Ammon's horn (tissue), 1 donor: ENCODE measurements at regions not wholly inside any gene's neighbourhood (a gene's known extent, or its start where the extent isn't known, plus 50 kb on each side); places are given as distances from the start of the nearest gene placed in this dataset.
A peak's percentile ranks its signal among the peaks of the same experiment; 100 is the strongest.

ENCODE experiments used
- DNase-seq: peaks from one replicate; pipeline ENCODE4 v3.0.0-alpha.2; 2016; ENCODE audit warnings: low spot score

DNA sequence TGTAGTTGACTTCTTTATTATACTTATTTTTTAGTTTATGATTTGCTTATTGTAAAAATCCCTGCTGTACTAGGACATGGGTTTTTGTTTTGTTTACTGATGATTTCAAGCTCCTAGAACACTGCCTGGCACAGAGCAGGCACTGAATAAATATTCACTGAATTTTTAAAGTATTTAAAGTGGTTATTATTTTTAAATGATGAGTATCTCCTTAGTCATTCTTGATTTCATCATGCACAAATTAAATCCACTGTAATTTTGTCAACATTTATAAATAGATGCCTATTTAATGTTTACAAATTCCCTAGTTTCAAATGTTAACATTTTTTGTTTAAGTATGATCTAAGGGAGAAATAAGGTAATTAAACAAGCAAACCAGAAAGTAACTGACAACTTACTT is 367.9 kb upstream of the SLIT2 start:
- DNase-seq, result no peak

DNA sequence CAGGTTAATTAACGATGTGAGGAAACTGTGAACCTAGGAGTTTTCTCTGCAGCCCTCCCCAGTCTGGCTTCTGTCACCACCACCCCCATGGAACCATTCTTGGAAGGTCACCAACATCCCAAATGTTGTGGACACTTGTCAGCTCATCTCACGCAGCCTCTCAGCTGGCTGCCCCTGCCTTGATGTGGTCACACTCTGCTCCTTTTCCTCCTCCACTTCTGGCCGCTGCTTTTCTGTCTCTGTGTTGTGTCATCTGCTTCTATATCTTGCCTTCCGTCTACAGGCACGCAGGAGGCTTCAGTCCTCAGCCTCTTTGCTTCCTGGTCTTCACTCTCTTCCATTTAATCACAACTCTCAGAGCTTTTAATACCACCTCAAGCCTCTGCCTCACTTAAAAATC is 371.5 kb upstream of the SLIT2 start:
- DNase-seq, result no peak

DNA sequence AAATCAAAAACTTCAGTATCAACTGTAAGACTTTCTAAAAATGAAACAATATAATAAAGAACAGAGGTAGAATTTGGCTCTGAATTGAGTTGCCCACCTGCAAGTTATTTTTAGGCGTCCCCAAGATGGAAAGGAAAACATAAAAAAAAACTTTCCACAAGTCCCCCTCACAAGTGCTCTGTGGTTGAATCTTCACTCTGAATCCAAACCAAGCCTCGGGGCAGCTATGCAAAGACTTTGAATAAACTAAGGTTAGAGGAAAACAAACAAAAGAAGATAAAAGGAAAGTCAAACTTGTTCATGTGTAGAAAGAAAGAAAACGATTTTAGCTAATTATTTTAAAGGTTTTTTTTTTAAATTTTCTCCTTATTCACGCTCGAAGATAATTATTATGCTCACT is 372.4 kb upstream of the SLIT2 start:
- DNase-seq, result no peak

DNA sequence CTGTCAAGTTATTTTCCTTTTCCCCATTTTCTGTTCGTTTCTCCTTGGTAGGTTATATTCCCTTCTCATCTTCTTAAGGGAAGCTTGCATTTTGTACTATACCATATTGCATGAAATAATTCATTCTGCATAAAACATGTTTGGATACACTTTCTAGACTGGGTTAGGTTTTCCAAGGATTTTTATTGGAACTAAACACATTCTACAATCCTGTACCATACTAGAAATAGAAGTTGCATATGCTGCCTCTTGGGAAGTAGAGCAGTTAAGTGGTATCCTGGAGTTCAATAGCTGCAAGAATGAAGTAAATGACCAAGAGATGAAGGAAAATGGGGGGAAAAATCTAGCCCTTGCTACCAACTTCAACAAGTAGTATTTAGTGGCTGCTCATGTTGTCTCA is 393.7 kb upstream of the SLIT2 start:
- DNase-seq, result no peak

DNA sequence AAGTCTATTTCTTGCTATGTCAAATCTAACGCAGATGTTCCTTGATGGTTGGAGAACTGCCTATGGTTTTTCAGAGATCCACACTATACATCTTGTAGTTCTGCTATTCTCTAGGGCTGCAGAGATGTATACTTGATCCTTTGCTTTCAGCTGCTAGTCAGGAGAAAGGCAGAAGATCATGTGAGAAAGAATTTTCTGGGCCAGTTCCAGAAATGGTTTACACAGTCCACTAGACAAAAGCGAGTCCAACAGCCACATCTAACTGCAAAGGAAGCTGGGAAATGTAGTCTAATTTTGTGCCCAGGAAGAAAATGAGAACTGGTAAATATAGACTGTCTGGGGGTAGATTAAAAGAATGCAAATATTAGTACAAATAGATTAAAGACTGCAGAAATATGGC is 394.3 kb upstream of the SLIT2 start:
- DNase-seq, result no peak

DNA sequence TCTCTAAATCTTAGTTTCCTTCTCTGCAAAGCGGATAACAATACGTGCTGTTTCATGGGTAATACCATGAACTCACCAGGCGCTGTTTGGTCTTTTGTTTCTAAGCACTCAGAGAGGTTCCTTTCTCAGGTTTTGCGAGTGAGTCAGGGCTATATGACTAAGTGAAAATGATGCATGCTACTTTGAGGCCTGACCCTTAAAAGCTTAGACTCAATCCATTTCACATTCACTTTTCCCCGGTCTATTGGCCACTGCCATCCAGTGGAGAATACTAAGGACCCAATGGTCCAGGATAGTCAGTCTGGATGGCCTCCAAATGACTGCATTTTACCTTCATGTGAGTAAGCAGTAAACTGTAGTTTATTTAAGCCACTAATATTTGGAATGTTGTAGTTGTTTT is 400.8 kb upstream of the SLIT2 start:
- no peak for DNase-seq

DNA sequence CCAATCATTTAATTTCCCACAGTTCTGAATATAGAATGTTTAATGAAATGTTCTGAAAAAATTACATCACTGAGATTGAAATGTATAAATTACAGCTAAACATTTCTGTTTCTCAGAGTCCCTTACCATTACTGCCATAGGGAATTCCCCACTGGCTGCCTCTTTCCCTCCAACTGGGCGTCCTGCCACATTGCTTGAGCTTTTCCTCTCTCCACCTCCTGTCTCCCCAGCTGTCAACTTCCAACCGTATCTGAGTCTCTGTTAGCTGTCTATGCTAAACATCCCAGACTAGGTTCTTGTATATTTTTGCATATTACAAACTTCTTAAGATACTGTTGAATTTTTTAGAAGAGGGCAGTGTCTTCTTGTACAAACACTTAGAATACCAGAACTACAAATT is 407.3 kb upstream of the SLIT2 start:
- DNase-seq, result peak; percentile 63

DNA sequence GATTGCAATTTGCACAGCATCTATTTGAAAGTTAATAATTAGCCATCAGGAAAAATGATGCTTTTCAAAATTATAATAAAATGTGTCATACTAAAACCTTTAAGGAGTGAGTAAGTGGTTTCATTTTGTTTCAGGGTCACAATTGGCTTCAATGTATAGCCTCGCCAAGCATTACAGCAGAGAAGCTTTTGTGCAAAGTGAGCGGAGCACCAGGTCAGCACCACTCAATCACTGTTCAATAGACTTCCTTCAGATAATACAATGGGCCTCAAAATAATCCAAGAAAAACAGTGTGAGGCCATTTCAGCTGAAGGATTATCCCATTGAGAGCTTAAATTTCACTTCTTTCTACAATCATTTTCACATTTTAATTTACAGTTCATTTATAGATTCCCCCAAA is 409.2 kb upstream of the SLIT2 start:
- no peak for DNase-seq

DNA sequence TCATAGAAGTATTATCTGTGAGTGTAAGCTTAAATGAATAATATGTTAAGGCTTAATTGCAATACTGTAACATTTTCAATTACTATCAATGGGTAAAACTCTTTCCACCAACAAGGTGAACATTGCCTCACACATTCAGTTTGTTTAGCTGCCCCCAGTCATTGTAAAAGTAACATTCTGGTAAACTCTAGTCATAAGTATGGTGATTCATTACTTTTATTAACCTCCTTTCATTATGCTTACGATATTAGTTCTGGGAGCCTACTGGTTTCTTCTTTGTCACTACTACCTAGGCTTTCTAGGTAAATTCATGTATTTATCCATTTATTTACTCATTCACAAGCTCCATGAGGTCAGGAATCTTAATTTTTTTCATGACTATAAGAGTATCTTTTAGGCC is 412.8 kb upstream of the SLIT2 start:
- no peak for DNase-seq

DNA sequence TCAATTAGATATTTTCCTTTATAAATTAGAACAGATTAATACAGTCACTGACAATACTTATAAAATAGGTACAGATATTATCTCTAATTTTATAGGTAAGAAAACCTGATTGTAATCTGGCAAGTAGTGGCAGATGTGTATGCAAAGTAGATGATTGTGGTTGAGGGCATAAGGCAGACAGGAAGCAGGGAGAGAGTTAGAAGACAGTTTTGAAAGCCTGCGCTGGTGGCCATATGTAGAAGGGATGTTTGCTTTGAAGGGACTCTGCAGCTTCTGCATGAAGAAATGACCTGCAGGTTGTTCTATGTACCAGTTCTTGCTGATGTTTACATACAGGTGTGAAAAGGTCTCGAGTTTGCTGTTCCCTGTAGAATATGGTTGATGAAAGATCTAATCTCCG is 416.3 kb upstream of the SLIT2 start:
- no peak for DNase-seq

DNA sequence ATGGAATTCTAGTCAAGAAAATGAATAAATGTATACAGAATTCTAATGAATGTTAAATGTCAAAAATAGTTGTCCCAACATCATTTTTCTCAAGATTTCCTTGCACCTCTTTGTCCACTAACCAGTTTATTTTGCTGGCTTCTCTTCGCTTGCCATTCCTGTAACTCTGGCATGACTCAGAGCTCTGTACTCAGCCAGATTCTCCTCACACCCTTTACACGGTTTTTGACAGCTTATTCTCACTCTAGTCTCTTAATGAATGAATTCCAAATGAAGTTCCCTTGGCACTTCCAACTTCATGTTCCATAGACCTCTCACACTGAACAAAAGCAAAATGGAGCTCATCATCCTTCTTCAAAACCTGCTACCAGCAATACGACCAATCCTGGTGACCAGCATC is 419.3 kb upstream of the SLIT2 start:
- DNase-seq, result no peak

DNA sequence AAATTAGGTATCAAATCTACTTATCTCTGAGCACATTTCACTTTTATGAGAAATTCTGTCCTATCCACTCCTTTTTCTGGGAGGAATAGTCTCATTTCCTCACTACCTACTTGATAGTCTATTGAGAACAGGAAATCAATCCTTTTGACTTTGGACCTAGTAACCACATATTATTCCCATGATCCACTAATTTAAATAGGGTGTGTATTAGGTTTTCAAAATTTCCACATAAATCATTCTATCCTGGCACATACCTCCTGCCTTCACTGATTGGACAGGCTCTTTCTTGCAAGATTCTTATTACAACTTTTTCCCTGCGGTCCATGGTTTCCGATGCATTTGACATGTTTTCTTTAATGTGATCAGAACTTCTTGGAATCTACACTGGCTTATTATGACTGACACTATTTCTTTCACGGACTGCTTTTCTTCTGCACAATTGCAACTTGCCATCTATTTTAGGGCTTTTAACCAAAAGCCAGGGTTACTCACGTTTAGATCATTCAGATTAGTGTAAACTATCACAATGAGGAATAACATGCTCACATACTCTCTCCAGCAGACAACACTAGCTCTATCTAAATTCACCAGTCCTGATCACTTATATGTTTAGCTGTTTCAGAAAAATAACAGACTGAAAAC is 419.9 kb upstream of the SLIT2 start:
- DNase-seq, result no peak

DNA sequence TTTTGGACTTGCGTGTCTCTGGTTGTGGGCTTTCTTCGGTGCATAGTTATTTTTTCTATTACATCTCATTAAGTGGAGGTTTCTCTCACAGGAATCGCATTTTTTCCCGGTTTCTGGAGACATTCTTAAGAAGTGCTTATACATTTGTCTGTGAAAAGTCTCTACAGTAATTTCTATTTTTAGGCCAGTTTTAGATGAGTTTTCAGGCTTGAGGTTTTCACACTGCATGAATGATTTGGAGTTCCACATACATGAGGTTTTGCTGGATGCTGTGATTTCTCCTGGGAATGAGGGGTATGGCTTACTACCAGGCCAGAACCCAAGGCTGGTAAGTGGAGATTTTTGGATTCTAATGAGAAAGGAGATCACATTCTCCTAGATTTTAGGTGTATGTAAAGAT is 422.6 kb upstream of the SLIT2 start:
- DNase-seq, result no peak

DNA sequence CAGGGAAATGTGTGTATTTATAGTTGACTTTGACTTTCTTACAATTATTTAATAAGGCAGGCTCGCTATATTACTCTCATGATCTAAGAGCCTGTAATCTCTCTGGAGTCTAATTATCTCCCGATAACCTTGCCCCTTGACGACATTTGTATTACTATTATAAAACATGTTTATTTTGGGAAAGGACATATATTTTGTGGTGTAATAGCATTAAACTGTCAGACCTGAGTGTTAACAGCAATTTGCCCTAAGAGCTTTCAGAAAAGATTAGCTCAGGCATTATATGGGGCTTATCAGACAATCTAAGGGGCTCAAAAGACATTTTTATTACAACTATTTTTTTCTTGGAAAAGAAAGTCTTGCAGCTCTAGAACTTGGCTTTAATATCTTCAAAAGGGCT is 427.9 kb upstream of the SLIT2 start:
- DNase-seq, result no peak

DNA sequence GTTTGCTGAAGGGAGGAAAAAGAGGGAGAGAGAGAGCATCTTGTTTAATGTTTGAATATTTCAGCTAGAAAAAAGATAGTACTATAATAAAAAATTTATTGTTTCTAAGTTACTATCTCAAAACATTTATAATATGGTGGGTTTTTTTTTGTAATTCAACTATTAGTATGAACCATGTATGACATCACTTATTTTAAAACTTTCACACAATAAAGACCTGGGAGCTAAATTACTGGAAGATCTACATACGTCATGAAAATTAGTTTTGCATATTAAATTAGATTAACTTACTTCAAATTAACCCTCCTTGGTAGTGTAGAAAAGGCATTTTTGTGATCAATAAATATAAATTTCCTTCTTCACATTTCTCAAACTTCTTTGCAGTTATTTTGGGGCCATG is 432.0 kb upstream of the SLIT2 start:
- DNase-seq, result no peak

DNA sequence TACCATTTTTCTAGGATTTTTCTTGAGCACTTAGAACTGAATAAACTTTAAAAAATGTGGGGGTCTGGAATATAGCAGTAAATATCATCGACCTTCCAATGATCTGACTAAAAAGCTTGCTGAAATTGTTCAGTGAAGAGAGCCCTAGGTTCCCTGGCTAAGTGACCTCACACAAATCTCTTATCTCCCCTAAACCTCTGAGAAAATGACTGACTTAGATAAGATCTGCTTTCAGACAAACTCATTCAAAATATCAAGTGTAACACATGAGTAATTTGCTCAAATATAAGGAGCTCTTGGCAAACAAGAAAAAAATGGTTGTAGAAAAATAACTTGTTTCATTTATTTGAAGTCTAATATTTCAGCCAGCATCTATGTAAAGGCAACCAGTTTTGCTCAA is 441.7 kb upstream of the SLIT2 start:
- no peak for DNase-seq

DNA sequence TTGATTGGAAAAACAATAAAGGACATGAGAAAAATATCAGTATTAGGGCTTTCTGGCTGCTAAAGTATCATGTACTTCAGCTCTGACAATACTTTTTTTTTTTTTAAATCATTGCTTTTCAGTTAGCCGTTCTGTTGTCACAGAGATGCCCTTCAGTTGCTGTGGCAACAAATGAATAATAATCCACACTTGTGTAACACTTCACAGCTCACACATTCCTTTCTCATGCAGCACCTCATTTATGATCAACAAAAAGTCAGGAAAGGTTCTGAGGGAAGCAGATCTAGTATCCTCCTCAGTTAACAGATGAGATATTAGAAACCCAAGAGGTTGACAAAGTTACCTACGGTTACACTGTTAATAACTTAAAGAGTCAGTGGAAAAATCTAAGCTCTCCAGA is 444.2 kb upstream of the SLIT2 start:
- DNase-seq, result peak; percentile 36

DNA sequence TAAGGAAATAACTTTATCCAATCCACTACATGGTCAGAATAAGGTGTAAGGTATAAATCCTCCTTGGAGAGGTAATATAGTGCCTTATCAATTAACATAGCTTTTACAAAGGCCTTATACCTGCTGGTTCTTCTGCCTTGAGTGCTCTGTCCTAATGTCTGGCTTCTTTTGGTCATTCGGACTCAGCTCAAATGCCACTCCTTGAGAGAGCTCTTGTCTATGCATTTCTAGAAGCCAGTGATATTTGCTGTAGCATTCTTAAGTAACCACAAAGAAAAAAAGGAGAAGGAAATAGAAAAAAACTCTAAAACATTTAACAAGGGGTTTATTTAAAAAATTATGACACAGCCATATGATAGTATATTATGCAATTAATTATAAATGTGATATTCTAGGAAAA is 444.8 kb upstream of the SLIT2 start:
- no peak for DNase-seq

DNA sequence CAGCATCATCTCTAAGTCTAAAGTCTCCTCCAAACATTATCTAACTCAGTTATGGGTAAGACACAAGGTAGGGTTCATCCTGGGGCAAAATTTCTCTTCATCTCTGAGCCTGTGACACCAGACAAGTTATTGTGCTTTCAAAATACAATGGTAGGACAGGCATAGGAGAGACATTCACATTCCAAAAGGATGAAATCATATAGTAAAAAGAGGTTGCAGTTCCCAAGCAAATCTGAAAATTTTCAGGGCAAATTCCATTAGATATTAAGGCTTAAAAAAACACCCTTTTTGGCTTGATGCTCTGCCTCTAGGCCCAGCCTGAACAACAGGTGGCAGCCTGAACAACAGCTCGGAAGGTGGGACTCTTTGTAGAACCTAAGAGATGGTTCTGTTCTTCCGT is 448.3 kb upstream of the SLIT2 start:
- DNase-seq, result no peak

DNA sequence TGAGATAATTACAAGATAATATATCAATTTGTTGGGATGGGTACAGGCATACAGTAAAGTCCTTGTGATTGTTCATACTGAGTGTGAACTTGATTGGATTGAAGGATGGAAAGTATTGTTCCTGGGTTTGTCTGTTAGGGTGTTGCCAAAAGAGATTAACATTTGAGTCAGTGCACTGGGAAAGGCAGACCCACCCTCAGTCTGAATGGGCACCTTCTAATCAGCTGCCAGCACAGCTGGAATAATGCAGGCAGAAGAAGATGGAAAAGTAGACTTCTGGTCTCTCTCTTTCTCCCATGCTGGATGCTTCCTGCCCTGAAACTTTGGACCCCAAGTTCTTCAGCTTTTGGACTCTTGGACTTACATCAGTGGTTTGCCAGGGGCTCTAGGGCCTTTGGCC is 457.9 kb upstream of the SLIT2 start:
- no peak for DNase-seq

DNA sequence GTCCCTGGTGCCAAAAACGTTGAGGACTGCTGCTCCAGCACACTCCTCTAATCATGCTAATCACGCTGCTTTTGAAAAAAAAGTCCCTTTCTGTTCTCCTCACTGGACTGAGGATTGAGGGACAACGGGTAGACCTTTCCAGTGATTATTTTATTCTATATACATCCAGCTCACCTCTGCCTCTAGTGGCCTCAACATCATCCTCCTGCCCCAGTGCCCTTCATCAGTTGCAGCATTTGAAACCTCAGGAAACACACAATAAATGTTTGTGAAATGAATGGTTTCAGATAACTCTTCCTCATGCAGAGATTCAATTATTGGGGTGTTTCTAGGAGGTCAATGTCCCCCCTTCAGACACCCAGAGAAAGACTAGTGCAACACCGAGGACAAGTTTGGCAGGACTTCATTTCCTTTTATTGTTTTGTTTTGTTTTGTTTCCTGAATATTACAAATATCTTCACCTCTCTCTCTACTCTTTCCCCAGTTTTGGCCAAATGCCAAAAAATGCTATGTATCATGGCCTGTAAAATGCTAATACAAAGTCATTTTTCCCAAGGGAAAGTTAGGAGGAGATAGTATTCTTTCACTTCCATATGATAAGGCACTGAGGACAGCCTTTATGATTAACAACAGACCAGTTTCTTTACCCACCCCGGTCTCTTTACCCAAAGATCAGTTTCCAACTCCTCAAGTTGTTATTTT is 460.1 kb upstream of the SLIT2 start:
- no peak for DNase-seq

DNA sequence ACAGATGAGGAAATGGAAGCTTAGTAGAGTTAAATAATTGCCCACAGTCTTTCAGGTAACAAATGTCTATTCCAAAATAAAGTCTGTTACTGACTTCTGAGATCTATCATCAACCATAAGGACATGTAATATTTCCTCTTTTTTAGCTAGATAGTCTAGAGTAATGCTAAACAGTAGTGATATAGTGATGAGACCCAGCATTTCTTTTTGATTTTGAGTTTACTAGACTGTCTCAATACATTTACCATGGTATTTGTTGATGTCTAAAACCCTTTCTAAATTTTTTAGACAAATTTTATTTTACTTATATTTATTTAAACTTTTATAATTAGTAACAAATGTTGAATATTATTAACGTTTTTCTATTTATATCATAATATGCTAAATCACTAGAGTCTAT is 465.1 kb upstream of the SLIT2 start:
- no peak for DNase-seq

DNA sequence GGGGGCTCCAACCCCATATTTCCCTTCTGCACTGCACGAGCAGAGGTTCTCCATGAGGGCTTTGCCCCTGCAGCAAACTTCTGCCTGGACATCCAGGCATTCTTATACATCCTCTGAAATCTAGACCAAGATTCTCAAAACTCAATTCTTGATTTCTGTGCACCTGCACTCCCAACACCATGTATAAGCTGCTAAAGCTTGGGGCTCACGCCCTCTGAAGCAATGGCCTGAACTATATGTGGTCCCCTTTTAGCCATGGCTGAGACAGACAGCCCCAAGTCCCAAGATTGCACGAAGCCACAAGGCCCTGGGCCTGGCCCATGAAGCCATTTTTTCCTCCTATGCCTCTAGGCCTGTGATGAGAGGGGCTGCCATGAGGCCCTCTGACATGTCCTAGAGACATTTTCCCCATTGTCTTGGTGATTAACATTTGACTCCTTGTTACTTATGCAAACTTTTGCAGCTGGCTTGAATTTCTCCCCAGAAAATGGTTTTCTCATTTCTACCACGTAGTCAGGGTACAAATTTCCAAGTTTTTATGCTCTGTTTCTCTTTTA is 468.0 kb upstream of the SLIT2 start:
- DNase-seq, result no peak

DNA sequence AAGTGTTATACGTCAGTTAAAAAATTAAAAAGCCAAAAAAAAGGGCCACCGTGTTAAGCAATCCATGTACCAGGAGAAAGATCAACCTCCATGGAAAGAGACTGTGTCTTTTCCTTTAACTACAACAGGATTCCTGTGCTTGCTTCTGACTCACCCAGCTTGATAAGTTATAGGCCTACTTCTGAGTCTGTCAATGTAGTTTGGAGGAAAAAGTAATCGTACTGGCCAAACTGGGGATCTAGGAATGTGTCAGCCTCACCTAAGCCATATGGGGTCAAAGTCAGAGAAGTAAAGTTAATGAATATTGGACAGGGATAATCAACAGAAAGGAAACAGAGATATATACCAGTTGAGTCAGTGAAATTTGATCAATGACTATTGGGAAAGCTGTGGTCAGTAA is 470.8 kb upstream of the SLIT2 start:
- DNase-seq, result no peak
